ENCODE measurements at regions not wholly inside any gene's neighbourhood (a gene's known extent, or its start where the extent isn't known, plus 50 kb on each side); places are given as distances from the start of the nearest gene placed in this dataset.

GRCh38 chr9:618478-618877, 223.0 kb upstream of the DMRT1 start:
- no peaks in the 10 kb centered on the region for H4K20me1 ChIP-seq (ENCODE audit: insufficient read depth, low read length)
- DNase-seq (ENCODE audit: low spot score): no peak
- no TSS peak for BruUV-seq (replicated peaks)
- no peak overlapping the region for H3K4me3 ChIP-seq (ENCODE audit: low read depth, low read length, poor library complexity, severe bottlenecking)
- no peaks in the 10 kb centered on the region for H3K9me3 ChIP-seq (ENCODE audit: low read length)
- intact Hi-C loops (cut with micrococcal nuclease; ENCODE audit: unreplicated experiment): loop anchor here (10.0 kb wide), 1 partner anchor 276 kb away; no protein-coding TSS in a partner anchor
- H3K4me1 ChIP-seq (ENCODE audit: insufficient read depth, low read length, poor library complexity, severe bottlenecking): peaks cover 11% of the 10 kb centered on the region
- no peak for TF ChIP-seq EZH2phosphoT487 (IDR thresholded peaks at IDR 0.05; ENCODE audit: borderline replicate concordance, low read depth, low read length)
- no peak for TF ChIP-seq CTCF (conservative IDR thresholded peaks at IDR 0.05; ENCODE audit: low read length)
- H3K9me2 ChIP-seq (ENCODE audit: insufficient read depth, low read length): no peaks in the 10 kb centered on the region
- peaks cover 17% of the 10 kb centered on the region for H3K36me3 ChIP-seq (ENCODE audit: insufficient read depth, low read length)
- peaks cover 3% of the 10 kb centered on the region; the same call in 1 of the 2 replicates for H3K79me2 ChIP-seq (ENCODE audit: insufficient read depth, low read depth, low read length)
- ChIA-PET CTCF (ENCODE audit: unreplicated experiment) (no interaction called here), POLR2A (interaction anchor here (1.1 kb wide), 1 partner anchor 31 kb away, joined by 4 read pairs; no protein-coding TSS in a partner anchor)
- H2AFZ ChIP-seq (ENCODE audit: low read length): no peak overlapping the region
- no peak overlapping the region for H3K27ac ChIP-seq (ENCODE audit: low read depth, low read length, poor library complexity, severe bottlenecking)
- no peak overlapping the region for H3K4me2 ChIP-seq (ENCODE audit: low read length)

- Histone ChIP-seq H3K36me3 (ENCODE audit: insufficient read depth, low read length) (peaks cover 14% of the 10 kb centered on the region), H3K4me1 (ENCODE audit: insufficient read depth, low read length, poor library complexity, severe bottlenecking) (peaks cover 20% of the 10 kb centered on the region), H3K27ac (ENCODE audit: low read depth, low read length, poor library complexity, severe bottlenecking) (no peak overlapping the region), H4K20me1 (ENCODE audit: insufficient read depth, low read length) (no peaks in the 10 kb centered on the region), H3K4me3 (ENCODE audit: low read depth, low read length, poor library complexity, severe bottlenecking) (no peak overlapping the region), H2AFZ (ENCODE audit: low read length) (no peak overlapping the region), H3K4me2 (ENCODE audit: low read length) (no peak overlapping the region), H3K79me2 (ENCODE audit: insufficient read depth, low read depth, low read length) (no peaks in the 10 kb centered on the region), H3K9me3 (ENCODE audit: low read length) (no peaks in the 10 kb centered on the region), H3K9me2 (ENCODE audit: insufficient read depth, low read length) (no peaks in the 10 kb centered on the region)
- CTCF ChIA-PET (ENCODE audit: unreplicated experiment): no interaction called here
- no TSS peak for BruUV-seq (replicated peaks)
- no peak for DNase-seq (ENCODE audit: low spot score)
- POLR2A ChIA-PET: interaction anchor here (0.7 to 1.3 kb wide), 5 partner anchors 11 to 167 kb away, joined by 3 to 6 read pairs (median 5); no protein-coding TSS in a partner anchor
- TF ChIP-seq EZH2phosphoT487 (IDR thresholded peaks at IDR 0.05; ENCODE audit: borderline replicate concordance, low read depth, low read length): no peak
- no peak for TF ChIP-seq CTCF (conservative IDR thresholded peaks at IDR 0.05; ENCODE audit: low read length)
- intact Hi-C loops (cut with micrococcal nuclease; ENCODE audit: unreplicated experiment): no loop called here
These were observed 220.2 kb upstream of the DMRT1 start for GRCh38 chr9:621201-621855.

GRCh38 chr9:624935-625500, 216.5 kb upstream of the DMRT1 start:
- Histone ChIP-seq H3K79me2 (ENCODE audit: insufficient read depth, low read depth, low read length) (no peaks in the 10 kb centered on the region), H4K20me1 (ENCODE audit: insufficient read depth, low read length) (no peaks in the 10 kb centered on the region), H3K4me2 (ENCODE audit: low read length) (0 out of 2 replicates have a peak overlapping the region, but pooled peaks have one; percentile 29), H3K9me3 (ENCODE audit: low read length) (no peaks in the 10 kb centered on the region), H3K9me2 (ENCODE audit: insufficient read depth, low read length) (no peaks in the 10 kb centered on the region), H3K4me3 (ENCODE audit: low read depth, low read length, poor library complexity, severe bottlenecking) (no peak overlapping the region), H3K36me3 (ENCODE audit: insufficient read depth, low read length) (peaks cover 11% of the 10 kb centered on the region), H3K4me1 (ENCODE audit: insufficient read depth, low read length, poor library complexity, severe bottlenecking) (peaks cover 32% of the 10 kb centered on the region), H2AFZ (ENCODE audit: low read length) (no peak overlapping the region), H3K27ac (ENCODE audit: low read depth, low read length, poor library complexity, severe bottlenecking) (no peak overlapping the region)
- ChIA-PET POLR2A (interaction anchor here (0.6 to 1.7 kb wide), 6 partner anchors 9 to 378 kb away, joined by 3 to 6 read pairs (median 3); no protein-coding TSS in a partner anchor), CTCF (ENCODE audit: unreplicated experiment) (no interaction called here)
- no peak for DNase-seq (ENCODE audit: low spot score)
- no TSS peak for BruUV-seq (replicated peaks)
- TF ChIP-seq EZH2phosphoT487 (IDR thresholded peaks at IDR 0.05; ENCODE audit: borderline replicate concordance, low read depth, low read length) (no peak), CTCF (conservative IDR thresholded peaks at IDR 0.05; ENCODE audit: low read length) (no peak)
- intact Hi-C loops (cut with micrococcal nuclease; ENCODE audit: unreplicated experiment): no loop called here

Measured in OCI-LY7 (cell line).